ENCODE measurements at regions not wholly inside any gene's neighbourhood (a gene's known extent, or its start where the extent isn't known, plus 50 kb on each side); places are given as distances from the start of the nearest gene placed in this dataset.
"Not testable (repeated sequence)": the region's sequence is repeated elsewhere in the genome, so short reads cannot be mapped to it uniquely, and the experiment has no call there.

DNA sequence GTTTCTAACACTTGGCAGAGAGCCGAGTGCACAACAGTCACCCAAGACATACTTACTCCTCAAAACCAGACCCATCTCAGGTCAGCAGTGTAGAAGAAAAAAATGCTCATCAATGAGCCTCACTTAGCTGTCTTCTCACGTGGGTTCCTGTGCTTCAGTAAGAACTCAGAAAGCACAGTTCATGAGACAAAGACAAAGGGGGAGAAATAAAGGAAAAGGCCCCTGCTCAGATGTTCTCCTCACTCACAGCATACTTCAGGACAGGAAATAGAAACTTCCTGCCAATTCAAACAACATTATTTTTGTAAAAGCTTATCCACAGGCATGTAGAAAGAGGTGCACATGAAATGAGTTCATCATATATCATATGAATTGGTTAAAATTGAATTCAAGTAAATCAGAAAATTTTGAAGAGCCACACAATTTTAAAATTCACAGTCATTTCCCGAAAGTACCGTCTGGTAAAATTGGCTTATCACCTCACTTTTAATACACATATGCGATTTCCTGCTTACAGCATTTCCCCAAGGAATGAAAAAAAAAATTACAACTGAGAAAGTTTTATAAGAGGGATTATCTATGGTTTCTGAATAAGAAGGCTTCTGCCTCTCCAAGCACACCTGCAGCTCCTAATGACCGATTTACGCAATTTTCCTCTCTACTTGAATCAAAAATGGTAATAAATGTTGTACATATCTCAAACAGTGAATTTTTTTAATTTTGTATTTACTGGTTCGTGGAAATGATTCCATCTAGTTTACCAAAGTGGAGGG is 328.3 kb downstream of the TMEM167A start:
- DNase-seq, result no peak

DNA sequence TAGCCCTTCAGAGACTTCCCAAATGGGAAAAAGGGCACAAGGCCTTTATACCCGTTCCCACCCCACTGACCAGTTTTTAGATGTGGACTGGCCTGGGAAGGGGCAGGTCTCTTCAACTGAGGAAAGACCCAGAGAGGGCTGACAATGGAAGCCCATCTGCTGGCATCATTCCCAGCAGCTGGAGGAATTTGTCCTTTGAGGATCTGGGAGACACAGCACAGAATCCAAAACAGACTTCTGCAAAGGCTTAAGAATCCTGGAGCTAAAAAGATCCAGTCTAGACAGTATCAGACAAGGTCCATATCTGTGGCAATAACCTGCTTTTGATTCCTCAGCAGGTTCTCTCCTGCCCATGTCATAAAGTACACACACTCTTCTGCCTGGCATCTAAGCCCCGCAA is 329.2 kb downstream of the TMEM167A start:
- no peak for DNase-seq

DNA sequence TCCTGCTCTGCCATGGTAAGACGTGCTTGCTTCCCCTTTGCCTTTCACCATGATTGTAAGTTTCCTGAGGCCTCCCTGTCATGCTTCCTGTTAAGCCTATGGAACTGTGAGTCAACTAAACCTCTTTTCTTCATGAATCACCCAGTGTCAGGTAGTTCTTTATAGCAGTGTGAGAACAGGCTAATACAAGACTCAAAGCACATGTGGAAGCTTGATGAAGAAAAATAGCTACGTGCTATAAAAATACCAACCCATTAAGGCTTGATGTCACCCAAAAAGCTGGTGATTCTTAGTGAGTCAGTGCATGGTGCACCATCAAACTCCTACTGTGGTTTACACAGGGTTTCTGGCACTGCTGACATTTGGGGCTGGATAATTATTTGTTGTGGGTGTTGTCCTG is 332.2 kb downstream of the TMEM167A start:
- DNase-seq, result no peak

DNA sequence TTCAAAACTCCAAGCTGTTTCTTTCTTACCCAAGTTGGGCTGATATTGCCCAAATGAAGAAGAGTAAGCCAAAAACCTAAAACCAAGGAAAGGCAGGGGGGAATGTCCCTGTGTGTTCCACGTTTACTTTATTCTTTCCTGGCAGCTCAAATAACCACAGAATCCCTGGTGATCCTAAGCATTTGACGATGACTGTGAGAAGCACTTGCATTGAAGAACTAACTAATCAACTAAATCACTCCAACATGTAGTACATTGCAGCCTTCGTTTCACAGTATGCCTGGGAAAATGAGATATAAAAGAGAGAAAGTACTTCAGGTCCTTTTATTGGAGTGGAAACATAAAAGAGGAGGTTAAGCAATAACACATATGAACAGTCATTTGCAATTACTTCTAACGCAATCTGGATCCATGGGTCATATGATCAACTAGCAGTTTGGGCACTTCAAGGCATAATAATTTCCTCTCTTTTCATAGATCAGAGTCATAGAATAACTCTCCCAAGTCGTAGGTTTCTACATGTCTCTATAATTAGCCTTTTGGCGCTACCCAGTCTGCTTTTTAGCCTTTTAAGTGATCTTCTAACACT is 338.4 kb downstream of the TMEM167A start:
- no peak for DNase-seq

DNA sequence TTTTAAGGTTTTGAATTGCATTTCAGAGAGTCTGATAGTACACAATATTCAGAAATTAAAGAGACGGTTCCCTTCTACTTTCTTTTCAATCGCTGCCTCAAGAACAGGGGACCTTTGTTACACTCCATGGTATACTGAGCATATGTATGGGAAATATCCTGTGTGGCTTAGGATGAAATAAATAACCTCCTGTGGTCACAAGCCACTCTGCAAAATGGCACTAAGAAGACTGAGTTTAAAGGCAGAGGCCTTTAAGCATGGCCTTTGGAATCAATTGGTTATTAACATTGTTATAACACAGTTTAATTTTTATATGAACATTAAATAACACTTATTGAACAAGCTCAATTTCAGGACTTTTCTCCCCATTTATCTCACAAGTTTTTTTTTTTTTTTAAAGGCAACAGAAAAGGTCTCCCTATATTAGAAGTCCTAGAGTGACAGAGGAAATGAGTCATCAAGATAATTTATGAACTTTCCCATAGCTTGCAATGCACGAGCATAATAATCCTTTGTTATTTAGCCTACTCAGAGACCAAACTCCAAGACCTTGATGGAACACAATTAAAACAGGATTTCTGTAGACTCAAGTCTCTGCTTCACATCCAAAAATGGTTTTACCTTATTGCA is 341.9 kb downstream of the TMEM167A start:
- DNase-seq, result no peak

DNA sequence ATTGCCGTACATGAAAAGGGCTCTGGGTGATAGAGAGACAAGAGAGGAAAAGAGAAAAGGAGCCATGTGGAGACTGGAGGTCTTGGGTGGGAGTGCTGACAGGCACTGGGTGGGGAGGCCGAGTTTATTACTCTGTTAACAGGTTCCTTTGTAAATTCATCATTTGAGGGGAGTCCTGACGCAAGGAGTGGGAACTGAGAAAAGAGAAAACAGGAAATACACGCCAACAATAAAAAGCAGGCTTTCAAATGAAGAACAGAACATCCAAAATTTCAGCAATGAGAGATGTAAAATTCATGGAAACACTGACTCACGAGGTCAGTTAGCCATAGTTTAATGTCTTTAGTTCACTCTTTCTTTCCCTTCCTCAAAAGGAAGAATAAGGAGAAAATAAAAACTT is 342.8 kb downstream of the TMEM167A start:
- no peak for DNase-seq

DNA sequence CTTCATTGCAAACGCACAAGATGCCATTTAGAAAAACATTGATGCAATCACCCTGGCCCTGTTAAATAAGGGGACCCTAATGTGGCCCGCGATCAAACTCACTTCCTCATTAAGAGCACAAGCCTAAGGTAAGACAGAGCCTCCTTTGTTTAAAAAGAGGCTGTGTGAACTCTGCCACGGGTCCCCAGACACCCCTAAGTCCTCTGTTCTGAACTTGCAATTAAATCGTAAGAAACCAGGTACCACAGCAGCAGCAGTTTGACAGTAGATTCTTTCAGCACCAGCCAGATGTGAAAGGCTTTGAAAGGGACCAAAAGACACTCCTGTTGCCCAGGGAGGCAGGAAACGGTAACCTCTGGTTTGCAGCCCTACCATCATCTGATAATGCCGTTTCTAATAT is 346.3 kb downstream of the TMEM167A start:
- no peak for DNase-seq

DNA sequence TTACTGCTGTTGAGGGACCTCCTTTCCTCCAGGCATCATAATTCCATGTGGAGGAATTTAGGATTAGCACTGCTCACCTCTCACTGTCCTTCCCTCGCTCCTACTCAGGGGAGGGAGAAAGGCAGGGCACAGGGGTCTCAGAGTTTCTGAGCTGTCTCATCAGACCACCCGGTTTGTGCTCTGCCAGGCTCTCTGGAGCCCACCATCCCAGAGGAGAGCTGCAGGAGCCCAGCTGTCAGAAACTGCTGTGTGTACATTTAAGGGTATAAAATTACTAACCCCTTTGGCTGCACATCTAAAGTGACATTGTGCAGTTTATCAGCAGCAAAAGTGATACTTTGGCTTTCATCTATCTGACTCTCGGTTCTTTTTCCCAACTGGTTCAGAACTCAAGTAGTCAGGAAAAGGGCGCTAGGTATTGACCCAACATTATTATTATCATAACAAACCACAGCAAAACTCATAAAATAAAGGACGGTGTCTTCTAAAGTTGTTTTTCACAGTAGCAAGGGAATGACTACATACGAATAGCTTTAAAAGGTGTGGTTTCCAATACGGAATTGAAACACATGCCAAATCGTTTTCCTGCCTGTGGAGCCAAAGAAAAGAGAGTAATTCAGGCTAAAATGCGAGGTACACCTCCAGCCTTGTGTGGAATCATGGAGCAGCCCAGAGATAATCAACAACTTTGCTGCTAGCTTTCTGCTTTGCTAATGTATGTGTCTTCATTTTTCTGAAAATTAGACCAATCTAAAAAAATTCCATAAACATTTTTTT is 348.1 kb downstream of the TMEM167A start:
- DNase-seq, result no peak

DNA sequence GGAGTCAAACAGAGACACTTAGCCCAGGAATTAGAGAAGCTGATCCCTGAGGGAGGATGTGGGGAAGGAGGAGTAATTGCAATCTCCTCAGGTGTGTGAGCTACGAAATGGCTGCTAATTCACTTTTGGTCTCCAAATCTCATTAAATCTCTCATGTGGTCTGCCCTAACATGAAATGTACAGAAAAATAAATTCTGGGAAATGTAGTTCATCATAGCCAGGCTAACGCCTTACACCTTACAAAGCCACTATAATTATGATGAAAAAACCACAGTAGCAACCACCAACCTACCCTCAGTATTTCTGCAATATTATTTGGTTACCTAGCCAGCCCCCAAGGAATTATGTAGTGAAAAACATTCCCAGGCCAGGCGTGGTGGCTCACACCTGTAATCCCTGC is 354.0 kb downstream of the TMEM167A start:
- DNase-seq, result no peak

DNA sequence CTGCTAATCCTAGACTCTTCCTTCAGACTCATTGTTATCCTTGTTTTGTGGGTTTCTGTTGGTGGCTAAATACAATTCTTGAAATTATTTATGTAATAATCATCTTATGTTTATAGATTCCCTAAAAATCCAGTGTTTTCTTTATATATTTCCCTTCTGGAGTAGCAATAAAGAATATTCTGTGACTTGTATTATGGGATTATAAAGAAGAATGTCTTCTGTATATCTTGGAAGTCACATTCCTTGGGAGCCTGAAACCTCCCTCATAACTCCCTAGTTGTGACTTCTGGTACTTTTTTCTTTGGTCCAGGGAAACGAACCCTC is 356.1 kb downstream of the TMEM167A start:
- no peak for DNase-seq

DNA sequence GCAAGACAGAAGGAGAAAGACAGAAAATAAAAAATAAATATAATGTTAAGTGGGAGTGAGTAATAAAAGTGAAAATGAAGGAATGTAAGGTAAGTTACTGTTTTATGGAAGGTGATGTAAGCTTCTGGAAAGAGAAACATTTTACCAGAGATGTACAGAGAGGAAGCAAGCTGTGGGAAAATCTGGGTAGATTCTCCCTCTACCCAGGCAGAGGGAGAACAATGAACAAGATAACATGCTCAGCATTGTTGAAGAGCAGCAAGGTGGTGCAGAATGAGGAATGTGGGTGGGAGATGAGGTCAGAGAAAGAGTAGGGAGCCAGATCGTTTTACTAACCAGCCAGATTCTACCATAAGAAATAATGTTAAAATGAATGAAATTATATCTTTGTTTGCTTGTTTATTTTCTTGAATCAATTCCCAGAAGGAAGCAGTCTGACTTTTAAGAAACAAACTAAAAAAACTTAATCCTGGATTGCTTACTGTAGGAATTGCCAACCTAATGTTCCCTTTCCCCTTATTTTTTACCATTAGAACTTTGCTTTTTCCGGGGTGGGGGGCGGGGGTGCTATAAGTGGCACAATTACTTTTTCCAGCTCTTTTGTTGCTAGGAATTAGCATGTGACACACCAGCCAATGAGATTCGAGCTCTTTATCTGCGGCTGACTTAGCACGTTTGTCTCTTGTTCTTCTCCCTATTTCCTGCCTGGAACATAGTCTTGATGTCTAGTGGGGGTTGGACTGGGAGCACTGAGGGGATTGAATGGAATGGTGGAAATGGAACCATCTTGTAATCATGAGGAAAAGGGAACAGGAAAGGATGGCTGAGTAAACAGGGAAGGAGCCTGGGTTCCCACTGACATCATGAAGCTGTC is 356.7 kb downstream of the TMEM167A start:
- DNase-seq, result no peak

DNA sequence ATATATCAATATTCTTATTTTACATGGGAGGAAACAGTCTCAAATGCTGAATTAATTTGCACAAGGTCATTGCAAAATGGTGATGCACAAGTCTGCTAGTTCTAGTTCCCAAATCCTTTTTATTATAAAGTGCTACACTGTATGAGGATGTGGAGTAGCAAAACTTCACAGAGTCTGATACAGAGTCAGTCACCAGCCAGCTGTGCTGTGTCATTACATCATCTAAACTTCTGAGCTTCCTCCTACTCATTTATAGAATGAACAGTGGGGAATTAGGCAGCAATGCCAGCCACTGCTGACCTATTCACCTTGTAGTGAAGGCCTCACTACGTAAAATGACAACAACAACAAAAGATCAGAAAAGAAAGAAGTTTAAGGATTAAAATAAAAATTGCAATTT is 357.8 kb downstream of the TMEM167A start:
- DNase-seq, result no peak

DNA sequence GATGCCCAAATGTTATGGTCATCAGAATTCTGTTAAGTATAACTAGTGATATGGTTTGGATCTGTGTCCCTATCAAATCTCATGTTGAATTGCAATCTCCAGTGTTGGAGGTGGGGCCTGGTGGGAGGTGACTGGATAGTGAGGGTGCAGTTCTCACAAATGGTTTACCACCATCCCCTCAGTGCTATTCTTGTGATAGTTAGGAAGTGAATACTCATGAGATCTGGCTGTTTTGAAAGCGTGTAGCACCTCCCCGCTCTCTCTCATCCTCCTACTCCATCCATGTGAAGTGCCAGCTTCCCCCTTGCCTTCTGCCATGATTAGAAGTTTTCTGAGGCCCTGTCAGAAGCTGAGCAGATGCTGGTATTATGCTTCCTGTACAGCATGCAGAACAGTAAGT is 359.5 kb downstream of the TMEM167A start:
- no peak for DNase-seq

DNA sequence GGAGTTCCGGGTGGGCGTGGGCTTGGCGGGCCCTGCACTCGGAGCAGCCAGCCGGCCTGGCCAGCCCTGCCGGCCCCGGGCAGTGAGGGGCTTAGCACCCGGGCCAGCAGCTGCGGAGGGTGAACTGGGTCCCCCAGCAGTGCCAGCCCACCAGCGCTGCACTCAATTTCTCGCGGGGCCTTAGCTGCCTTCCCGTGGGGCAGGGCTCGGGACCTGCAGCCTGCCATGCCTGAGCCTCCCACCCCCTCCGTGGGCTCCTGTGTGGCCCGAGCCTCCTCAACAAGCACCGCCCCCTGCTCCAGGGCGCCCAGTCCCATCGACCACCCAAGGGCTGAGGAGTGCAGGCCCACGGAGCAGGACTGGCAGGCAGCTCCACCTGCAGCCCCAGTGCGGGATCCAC is 362.5 kb downstream of the TMEM167A start:
- not testable (repeated sequence) for DNase-seq

DNA sequence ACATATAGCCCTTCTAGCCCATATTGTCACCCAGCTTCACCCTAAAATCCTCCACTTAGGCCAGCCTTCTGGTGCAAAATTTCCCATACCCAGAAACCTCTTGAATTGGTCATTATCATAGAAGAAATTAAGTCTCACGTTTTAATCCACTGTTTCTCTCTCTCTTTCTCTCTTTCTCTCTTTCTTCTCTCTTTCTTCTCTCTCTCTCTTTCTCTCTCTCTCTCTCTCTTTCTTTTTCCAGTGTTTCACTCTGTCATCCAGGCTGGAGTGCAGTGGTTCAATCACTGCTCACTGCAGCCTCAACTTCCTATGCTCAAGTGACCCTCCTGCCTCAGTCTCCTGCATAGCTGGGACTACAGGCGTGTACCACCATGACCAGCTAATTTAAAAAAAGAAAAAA is 363.4 kb downstream of the TMEM167A start:
- no peak for DNase-seq

DNA sequence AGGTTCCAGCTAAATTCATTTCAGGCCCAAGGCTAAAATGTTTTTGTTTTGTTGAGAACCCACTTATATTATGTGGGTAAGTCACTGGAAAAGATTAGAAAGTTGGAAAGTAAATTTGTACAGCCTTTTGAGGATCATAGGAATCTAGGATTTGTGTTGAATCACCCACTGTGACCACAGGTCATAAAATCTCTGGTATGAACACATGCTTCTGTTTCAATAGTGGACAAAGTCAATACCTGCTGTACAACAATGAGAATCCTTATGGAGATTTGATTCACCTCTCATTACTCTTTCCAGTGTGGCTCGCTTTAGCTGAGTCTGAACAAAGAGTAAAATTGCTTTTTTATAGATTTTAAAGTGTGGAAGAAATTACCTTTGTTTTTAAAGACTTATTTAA is 369.5 kb downstream of the TMEM167A start:
- DNase-seq, result no peak

DNA sequence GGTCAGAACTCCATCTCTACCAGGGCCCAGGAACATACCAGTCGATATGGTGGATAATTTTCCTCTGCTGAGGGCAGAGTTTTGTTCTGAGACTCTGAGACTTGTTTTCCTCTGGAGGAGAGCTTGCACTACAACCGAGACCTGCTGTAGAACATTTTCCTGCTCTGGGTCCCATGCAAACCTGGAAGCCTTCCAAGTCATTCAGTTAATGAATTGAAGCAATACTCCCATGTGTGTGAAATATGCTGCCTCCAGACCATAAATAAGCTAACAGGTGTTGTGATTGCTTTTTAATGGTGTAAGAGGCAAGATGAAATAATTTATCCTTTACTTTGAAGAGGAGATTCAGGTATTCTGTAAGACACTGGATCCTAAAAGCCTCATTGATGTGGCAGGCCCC is 372.8 kb downstream of the TMEM167A start:
- DNase-seq, result peak in 1 of 2 experiments; percentile 3

DNA sequence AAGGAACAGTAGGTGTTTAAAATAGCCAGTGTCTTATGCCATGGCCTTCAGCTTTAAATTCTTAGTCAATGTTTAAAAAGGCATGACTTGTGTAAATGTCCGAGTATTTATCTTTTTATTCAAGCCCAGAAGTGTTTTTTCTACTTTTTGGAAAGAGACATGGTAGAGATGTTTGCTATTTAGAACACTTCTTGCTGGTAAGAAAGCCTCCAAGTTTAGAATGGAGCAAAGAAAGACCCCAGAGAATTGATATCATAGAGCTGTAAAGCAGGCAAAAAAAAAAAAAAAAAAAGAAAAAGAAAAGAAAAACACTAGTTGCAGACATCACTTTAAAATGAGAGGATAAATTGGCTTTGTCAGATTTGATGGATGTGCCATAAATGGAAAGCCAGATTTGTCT is 375.1 kb downstream of the TMEM167A start:
- no peak for DNase-seq

DNA sequence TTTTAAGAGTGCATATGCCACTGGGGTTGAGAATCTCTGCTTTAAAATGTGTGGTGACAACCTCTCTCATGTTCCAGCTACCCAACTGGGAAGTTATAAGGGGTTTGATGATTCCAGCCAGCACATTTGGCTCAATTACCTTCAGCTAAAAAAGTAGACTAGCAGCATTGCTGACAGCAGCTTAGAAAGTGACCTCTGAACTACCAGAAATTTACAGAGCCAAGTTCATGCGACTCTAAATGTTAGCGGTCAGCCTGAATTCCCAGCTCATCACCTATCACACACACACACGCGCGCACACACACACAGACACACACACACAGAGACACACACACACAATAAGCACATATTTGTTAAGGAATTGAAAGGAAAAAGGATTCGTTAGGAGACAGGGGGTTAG is 377.5 kb downstream of the TMEM167A start:
- no peak for DNase-seq

DNA sequence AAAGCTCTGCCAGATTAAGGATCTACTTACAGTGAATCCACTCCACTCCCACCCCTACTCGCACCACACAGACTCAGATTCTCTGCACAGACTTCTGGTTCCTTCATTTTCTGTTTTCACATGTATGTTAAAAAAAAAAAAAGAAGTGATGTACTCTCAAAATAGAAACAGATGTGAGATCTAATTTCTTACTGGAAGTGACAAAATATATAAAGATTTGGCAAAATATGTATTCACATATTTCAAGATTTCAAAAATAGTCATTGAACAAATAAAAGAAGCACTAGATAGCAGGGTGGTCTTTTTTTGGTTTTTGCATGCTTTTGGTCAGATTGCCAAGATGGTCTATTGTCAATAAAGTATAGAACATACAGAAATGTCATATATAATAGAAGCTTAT is 379.2 kb downstream of the TMEM167A start:
- DNase-seq, result no peak

DNA sequence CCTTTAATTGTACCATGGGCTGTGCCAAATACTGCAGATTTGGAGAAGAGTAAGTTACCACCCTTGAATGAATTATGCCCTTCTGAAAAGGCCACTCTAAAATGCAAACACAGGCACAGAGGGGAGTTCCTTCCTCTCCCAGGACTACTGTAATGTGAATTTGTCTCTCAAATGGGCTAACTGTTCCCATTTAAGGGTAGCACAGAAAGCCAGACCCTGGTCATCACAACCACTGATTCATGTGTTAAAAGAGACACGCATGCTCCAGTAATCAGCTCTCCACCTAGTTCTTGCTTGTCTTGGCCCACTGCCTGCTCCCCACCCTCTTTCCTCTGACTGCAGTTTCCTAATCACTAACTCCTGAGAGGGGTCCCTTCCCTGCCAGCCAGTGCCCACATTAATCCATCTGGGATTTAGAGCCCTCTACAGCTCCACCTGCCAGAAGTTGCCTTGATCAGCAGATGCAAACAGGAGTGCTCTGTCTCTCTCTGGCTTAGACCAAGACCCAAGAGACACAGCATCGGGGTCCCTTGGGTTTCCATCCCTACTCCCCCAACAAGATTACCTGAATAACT is 382.4 kb downstream of the TMEM167A start:
- DNase-seq, result peak in 1 of 2 experiments; percentile 28

DNA sequence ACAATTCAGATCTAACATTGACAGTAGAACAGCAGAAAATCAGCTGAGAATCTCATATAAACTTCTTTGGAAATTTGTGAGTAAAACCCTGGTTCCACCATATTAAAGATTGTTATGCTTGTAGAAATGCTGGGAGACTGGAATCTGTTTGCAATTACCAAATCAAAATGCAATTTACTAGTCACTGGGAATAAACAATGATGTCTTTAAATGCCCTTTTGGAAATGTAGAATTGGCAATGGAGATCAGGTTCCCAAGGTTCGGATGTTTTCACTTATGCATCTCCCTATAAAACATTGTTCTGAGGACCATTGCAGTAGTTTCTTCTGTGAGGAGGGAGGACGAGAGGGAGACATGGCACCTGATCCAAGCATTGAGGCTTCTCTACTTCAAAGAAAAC is 384.4 kb downstream of the TMEM167A start:
- no peak for DNase-seq

Data from NCI-H524 (cell line).